LoVo (cell line): ENCODE measurements at regions not wholly inside any gene's neighbourhood (a gene's known extent, or its start where the extent isn't known, plus 50 kb on each side); places are given as distances from the start of the nearest gene placed in this dataset.

Experiments used
- DNase-seq: peaks from one replicate; pipeline ENCODE4 v3.0.0-alpha.2; 2016; ENCODE audit warnings: low spot score

DNA sequence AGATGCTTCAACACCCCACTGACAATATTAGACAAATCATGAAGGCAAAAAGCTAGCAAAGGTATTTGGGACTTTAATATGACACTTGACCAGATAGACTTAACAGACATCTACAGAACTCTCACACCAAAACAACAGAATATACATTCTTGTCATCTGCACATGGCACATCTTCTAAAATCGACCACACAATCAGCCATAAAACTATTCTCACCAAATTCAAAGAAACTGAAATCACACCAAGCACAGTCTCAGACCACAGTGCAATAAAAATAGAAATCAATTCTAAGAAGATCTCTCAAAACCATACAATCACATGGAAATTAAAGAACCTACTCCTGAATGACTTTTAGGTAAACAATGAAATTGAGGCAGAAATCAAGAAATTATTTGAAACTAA lies 340.8 kb downstream of the PPP1R2C start:
- DNase-seq, result no peak

DNA sequence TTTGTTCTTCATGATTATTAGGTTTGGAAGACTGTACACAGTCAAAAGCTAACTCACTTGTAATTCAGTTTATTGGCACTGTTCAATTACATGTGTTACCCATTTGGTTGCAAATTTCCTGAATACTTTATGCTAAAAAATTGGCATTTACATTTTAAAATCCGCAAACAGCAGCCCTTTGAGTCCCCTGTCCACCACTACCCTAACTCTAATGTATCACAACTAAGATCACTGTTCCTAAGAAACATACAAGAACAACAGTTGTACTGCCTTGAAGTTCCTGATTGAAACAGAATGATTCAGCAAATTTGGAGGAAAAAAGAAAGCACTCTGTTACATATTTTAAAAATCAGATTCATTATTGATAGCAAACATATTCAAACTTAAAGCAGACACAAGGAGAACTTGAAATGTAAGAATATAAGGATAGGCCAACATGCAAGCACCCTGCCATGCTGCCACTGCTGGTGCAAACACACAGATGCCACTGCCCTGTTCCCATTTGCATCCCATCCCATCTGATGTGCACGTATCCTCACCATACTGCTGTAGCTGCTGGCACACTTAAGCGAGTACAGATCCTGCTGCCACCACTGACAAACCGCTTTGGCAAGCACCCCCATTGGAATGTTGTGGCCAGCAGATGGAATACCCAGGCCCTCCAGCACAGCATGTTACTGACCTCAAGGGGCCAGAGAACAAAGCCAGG lies 343.4 kb downstream of the PPP1R2C start:
- no peak for DNase-seq

DNA sequence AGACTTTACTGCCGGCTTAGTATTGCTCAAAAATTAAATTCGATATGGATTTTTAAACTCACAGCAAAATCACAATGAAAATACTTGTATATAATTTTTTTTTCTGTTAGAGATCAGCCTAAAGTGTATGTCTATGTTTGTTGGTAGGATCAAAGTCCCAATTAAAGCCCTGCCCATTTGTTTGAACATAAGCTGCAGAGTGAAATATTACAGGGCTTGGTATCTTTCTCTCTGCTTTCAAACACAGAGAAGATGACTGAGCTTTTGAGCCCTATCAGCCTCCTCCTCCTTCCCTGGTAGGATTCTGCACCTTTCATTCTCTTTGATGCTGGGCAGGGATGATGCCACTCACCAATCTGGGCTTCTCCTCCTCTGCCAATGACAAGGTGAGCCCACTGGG lies 345.4 kb downstream of the PPP1R2C start:
- DNase-seq, result no peak

DNA sequence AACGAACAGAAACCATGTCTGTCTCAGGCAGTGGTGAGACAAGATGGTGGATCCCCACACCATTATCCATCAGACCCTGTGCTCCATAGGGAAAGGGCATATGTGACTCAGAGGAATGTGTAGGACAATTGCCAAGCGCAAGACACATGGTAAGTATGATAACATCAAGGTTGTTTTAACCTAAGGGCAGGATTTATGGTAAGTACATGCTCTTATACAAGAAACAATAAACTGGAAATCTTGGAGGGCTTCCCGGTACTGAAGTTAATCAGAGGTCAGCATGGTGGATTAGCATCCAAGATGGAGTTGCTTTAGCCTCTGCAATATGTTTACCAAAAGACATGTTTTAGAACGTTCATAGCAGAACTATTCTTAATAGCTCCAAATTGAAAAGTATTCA lies 355.0 kb downstream of the PPP1R2C start:
- DNase-seq, result no peak

DNA sequence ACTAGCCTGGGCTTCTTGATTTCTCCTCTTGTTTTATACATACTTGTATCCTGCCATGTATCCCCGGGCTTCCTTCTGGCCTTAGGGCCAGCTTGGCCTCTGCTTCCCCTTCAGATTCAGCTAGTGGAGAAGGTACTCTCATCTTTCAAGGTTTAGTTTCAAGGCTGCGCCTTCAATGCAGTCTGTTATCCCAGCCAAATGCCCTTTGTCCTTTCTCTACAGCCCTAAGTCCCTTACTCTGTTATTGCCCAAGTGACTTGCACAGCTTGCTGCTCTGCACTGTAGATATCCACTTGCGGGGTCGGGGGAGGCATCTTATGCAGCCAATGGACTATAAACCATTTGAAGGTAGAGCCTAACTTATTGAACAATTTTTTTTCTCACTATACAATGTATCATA lies 357.5 kb downstream of the PPP1R2C start:
- DNase-seq, result no peak

DNA sequence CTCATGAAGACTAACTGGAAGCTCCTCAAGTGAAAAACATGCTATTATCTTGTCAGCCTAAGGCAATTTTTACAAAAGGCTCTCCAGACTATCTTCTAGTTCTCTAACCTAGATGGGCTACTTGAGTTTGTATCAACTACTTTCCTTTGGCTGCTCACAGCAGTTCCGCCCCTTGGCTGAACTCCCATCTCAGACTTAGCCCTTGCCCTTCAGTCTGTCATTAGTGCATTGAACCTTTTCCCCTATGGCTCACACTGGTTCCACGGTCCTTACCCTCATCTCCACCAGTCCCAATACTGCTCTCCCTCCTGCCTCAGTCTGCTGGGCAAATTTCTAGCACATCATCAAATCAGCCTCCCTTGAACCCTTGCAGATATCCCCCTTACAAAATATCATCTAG lies 362.3 kb downstream of the PPP1R2C start:
- no peak for DNase-seq

DNA sequence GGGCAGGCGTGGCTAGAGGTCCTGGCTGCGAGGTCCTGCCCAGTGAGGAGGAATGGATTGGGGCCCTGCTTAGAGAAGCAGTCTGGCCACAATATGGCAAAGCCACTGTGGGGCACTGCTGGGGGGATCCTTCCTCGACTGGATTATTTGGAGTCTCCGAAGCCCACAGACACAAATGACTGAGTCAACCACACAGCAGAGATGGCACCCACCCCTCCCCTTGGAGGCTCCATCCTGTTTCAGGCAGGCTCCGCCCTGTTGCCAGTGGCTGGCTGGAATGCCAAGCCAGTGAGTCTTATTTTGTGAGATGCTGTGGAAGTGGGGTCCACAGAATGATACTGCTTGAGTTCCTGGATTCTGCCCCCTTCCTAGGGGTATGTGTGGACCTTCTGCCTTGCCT lies 363.9 kb downstream of the PPP1R2C start:
- no peak for DNase-seq

DNA sequence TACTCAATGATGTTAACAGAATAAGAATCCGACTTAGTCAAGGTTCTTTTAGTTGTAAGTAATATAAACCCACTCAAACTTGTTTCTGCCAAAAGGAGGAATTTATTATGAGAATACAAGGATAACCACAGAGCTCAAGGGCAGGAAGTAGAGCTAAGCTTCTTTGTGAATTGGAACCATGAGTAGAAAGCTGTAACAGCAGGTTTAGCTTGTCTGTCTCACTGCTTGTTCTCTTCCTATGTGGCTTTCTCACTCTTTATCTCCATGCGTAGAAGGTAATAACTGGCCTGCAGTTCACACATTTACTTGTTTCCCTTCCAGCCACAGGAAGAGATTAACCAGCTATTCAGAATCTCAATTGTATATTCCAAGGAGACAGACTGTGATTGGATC lies 378.3 kb downstream of the PPP1R2C start:
- no peak for DNase-seq

DNA sequence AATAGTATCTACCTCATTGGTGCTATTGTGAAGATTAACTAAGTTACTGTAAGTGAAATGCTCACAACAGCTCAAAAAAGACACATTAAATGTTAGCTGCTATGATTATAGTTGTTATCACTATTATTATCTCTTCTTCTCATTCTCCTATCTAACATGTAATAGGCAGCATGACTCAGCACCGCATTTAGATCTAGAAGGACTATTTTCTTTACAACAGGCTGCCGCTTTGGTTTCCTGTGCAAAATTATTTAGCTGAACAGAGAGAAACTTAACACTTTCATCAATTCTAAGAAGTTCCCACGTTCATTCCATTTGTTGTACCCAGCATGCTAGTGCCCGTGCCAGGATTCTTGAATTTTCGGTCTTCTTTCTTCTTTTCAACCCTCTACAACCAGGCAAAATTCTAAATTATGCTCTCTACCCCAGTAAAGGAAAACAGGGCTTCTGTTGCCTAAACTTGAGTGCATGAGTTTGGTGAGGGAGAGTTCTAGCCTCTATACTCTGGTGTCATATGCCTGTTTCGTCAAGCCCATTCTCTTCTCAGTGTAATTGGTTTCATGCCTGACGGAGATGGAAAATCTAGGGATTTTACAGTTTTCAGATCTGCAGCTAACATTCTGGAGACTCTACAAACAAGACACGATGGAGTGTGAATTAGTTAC lies 378.9 kb downstream of the PPP1R2C start:
- DNase-seq, result no peak

DNA sequence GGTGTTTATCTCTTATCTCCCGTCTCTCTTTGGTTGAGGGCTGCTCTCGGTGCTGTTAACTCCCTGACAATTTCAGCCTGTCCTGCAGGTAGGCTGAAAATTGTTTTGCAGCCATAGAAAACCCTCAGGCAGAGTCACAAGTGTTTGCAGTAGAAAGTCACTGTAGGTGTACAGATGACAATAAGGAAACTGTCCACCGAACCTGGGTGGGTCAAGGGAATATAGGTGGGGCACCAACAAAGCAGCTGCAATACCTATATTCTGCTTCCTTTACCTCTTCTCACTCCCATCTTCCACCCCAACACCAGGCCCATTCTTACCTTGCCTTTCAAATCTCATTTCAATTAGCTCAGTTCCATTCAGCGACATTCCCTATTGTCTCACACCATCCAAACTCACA lies 381.8 kb downstream of the PPP1R2C start:
- no peak for DNase-seq

DNA sequence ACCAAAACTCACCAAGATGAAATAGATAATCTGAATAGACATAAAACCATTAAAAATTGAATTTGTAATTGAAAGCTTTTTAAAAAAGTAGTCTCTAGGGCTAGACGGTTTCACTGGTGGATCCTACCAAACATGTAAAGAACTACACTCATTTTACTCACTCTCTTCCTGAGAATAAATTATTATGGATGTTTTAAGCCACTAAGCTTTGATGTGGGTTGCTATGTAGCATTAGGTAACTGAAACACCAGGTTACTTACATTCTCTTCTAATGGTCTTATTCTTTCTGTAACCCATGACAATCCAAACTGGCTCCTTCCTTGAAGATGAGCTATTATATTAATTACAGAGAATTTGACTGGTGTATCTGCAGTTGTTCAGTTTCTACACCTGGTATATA lies 385.1 kb downstream of the PPP1R2C start:
- DNase-seq, result no peak

DNA sequence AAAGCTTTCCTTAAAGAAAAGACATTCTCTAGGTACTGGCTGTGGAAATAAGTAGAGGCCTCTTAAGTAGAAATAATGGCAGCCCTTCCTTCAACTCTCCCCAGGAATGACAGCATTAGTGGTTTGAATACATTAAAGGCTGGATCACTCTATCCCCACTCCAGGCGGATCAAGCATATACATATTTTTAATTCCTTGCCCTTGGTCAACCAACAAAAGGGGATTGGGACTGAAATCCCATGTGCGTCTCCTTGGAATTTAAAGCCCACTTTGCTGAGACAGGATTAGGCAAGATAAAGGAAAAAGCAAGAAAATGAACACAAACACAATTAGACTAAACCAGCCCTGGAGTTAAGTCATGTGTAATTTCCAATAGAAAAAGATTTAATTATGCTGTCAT lies 391.3 kb downstream of the PPP1R2C start:
- DNase-seq, result no peak

DNA sequence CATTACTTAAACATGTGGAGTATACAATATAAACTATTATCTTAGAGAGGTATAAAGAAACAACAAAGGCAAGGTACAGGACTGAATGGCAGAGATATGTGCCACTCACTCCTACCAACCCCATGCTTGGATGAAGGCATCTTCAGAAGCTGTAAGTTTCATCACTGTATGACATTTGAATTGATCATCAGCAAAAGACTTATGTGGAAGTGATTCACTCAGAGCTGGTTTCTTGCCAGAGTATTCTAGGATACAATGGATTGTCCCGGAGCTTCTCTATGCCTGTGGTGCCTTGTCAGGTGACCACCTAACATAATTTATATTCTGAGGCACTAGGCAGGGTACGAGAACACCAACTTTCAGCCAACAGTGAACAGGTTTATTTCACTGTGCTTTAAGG lies 392.2 kb downstream of the PPP1R2C start:
- no peak for DNase-seq

DNA sequence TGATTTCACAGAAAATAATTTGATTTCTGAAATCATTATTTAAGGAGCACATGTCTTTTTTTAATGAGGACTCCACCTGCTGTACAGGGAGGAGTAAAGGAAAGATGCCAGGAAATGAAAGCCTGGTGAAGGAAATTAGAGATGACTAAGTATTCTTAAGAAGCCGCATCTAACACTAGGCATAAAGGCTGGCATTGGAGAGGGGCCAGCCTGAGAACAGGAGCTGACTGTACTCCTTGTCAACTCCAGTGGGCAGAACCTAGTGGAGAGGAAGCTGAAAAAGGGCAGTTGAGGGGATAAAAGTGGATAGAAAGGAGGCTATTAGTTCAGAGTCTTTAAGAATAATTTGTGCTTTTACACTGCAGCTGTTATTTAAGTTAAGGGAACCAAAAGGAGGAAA lies 393.0 kb downstream of the PPP1R2C start:
- no peak for DNase-seq

DNA sequence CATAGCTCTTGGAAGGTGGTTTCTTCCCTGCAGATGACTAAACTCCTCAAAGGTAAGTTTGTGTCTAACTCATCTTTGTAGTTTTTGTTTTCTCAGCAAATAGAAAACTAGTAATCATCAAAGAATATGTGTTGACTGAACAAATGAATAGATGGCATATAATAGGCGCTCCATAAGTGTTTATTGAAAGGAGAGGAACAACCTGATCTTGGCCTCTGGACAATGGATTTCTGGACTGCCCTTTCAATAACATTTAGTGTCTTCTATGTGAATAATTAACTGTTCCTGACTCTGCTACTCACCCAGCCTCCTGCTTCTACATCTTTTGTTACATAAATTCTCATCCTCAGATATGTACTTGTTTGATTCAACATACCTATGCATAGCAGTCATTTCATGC lies 399.1 kb downstream of the PPP1R2C start:
- DNase-seq, result no peak

DNA sequence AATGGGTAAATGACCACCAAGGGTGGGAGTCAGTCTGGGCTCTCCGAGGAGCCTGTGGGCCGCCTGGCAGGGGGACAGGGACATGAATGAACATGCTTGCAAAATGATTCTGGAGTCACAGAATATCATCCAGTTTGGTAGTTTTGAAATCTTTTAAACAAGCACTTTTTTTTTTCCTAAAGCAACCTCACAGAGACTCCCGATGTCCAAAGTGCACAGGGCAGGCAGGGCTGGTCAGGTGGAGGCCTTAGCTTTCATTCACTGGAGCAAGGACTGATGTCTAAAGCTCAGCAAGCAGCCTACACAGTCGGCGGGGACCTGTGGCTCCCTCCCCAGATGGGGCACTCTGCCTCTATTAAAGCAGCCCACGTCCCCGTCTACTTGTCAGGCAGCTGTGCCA lies 402.9 kb downstream of the PPP1R2C start:
- no peak for DNase-seq

DNA sequence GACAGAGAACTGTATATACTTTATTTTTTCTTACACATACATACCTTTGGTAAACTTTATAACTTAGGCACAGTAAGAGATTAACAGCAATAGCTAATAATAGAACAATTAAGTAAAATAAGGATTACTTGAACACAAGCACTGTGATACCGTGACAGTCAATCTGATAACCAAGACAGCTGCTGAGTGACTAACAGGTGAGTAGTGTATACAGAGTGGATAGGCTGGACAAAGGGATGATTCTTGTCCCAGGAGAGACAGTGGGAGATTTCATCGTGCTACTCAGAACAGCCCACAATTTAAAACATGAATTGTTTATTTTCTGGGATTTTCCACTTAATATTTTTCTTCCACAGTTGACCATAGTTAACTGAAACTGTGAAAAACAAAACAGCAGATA lies 411.8 kb downstream of the PPP1R2C start:
- no peak for DNase-seq

DNA sequence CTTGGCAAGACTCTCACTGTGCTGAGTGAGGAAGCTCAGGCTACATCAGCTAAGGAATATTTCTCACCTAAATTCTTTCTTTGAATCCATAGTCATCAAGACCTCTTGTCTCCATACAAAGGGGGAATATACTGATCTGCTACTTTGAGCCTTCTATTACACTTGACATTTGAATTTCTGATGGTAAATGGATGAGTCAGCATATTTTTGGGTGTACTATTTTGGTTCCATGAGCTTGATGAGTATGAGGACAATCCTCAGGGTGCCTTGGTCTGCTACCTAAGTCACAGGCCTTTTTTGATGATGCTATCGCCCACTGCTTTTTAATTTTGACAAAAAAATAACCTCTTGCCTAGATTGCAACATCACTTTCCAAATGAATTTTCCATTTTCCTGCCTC lies 415.7 kb downstream of the PPP1R2C start:
- DNase-seq, result no peak

DNA sequence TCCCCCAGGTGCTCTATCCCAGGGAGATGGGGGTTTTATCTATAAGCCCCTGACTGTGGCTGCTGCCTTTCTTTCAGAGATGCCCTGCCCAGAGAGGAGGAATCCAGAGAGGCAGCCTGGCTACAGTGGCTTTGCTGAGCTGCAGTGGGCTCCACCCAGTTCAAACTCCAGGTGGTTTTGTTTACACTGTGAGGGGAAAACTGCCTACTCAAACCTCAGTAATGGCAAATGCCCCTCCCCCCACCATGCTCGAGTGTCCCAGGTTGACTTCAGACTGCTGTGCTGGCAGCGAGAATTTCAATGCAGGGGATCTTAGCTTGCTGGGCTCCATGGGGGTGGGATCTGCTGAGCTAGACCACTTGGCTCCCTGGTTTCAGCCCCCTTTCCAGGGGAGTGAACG lies 419.6 kb upstream of the CASK start:
- peak; percentile 59 for DNase-seq
